ENCODE measurements at regions not wholly inside any gene's neighbourhood (a gene's known extent, or its start where the extent isn't known, plus 50 kb on each side); places are given as distances from the start of the nearest gene placed in this dataset.

DNA sequence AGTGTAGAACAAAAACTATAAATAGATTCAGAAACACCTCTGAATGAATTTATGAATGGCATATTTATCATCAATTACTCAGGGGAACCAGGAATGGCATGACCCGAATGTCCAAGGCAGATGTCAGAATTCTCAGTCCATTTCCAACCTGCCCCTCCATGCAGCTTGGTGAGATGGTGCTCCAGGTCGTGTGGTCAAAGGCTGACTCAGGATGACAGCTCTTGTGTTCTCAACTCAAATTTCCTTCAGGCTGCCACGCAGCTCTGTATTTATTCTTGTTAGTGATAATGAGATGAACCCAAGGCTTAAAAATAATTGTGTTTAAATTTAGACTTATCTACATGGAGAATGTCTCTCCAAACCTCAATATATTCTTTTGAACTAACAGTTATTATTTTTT is 146.9 kb downstream of the METTL4 start:
- DNase-seq (ENCODE audit: low spot score in 2 of 2): no peak
- no peak overlapping the region for H3K4me3 ChIP-seq
- H3K9me3 ChIP-seq: no peaks in the 10 kb centered on the region
- H3K27ac ChIP-seq: no peak overlapping the region
- no peaks in the 10 kb centered on the region for H3K36me3 ChIP-seq
- no peaks in the 10 kb centered on the region for H3K4me1 ChIP-seq
- intact Hi-C loops (cut with DNase I; ENCODE audit: low total_unique reads): no loop called here
- no peaks in the 10 kb centered on the region for H3K27me3 ChIP-seq
- TF ChIP-seq POLR2AphosphoS5 (IDR thresholded peaks at IDR 0.05): no peak
- TF ChIP-seq, protein P1, sequence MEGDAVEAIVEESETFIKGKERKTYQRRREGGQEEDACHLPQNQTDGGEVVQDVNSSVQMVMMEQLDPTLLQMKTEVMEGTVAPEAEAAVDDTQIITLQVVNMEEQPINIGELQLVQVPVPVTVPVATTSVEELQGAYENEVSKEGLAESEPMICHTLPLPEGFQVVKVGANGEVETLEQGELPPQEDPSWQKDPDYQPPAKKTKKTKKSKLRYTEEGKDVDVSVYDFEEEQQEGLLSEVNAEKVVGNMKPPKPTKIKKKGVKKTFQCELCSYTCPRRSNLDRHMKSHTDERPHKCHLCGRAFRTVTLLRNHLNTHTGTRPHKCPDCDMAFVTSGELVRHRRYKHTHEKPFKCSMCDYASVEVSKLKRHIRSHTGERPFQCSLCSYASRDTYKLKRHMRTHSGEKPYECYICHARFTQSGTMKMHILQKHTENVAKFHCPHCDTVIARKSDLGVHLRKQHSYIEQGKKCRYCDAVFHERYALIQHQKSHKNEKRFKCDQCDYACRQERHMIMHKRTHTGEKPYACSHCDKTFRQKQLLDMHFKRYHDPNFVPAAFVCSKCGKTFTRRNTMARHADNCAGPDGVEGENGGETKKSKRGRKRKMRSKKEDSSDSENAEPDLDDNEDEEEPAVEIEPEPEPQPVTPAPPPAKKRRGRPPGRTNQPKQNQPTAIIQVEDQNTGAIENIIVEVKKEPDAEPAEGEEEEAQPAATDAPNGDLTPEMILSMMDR (IDR thresholded peaks at IDR 0.05): no peak
- no peak for TF ChIP-seq POLR2A (IDR thresholded peaks at IDR 0.05)

DNA sequence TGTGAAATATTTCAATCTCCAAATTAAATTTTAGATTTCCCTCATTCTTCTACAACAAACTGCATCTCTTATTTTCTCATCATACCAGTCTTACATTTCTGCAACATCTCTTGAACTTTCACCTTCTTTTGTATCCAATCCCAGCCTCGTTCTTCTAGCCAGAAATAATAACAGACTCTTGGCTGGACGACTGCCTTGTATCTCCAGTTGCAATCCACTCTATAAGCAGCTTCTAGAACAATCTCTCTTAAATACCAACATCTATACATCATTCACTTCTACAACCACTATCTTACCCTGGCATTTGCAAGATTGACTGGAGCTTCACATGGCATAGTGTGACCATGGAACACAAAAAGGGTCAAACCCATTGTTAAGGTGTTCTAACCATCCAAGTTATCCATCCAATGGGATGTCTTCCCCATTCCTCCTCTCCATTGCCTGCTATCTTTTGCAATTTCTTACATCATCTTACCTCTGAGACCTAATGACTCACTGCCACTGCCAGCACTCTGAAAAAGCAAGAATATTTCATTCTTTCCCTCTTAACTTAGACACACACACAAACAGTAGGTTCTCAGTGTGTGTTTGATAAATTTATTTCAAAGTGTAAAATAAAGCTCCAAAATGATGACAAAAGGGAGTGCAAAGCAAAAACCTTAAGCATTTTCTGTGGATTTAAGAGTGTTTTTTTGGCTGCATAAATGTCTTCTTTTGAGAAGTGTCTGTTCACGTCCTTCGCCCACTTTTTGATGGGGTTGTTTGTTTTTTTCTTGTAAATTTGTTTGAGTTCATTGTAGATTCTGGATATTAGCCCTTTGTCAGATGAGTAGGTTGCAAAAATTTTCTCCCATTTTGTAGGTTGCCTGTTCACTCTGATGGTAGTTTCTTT is 145.6 kb downstream of the METTL4 start:
- Histone ChIP-seq H3K27me3 (no peaks in the 10 kb centered on the region), H3K27ac (no peak overlapping the region), H3K36me3 (no peaks in the 10 kb centered on the region), H3K9me3 (peaks cover 5 to 12% of the 10 kb centered on the region in 2 donors), H3K4me1 (no peaks in the 10 kb centered on the region), H3K4me3 (no peak overlapping the region)
- intact Hi-C loops (cut with DNase I; ENCODE audit: low total_unique reads): no loop called here
- no peak for TF ChIP-seq POLR2AphosphoS5 (IDR thresholded peaks at IDR 0.05)
- TF ChIP-seq POLR2A (IDR thresholded peaks at IDR 0.05): no peak
- TF ChIP-seq, protein P1 (IDR thresholded peaks at IDR 0.05): no peak
- no peak for DNase-seq (ENCODE audit: low spot score in 2 of 2)

- no peaks in the 10 kb centered on the region for H3K27me3 ChIP-seq
- no peak for DNase-seq (ENCODE audit: low spot score in 2 of 2)
- peaks cover 5 to 13% of the 10 kb centered on the region in 2 donors for H3K9me3 ChIP-seq
- H3K27ac ChIP-seq: no peak overlapping the region
- H3K4me3 ChIP-seq: no peak overlapping the region
- intact Hi-C loops (cut with DNase I; ENCODE audit: low total_unique reads): no loop called here
- H3K4me1 ChIP-seq: no peaks in the 10 kb centered on the region
- H3K36me3 ChIP-seq: no peaks in the 10 kb centered on the region
- TF ChIP-seq POLR2A (IDR thresholded peaks at IDR 0.05) (no peak), POLR2AphosphoS5 (IDR thresholded peaks at IDR 0.05) (no peak)
- TF ChIP-seq, protein P1 (IDR thresholded peaks at IDR 0.05): no peak
Measured at GRCh38 chr18:2430191-2430590, 141.1 kb downstream of the METTL4 start.

GRCh38 chr18:2431806-2432205 is 139.5 kb downstream of the METTL4 start:
- Histone ChIP-seq H3K4me3 (no peak overlapping the region), H3K27ac (no peak overlapping the region), H3K9me3 (peaks cover 5 to 13% of the 10 kb centered on the region in 2 donors), H3K36me3 (no peaks in the 10 kb centered on the region), H3K27me3 (no peaks in the 10 kb centered on the region), H3K4me1 (no peaks in the 10 kb centered on the region)
- intact Hi-C loops (cut with DNase I; ENCODE audit: low total_unique reads): no loop called here
- TF ChIP-seq, protein P1 (IDR thresholded peaks at IDR 0.05): no peak
- no peak for TF ChIP-seq POLR2A (IDR thresholded peaks at IDR 0.05)
- TF ChIP-seq POLR2AphosphoS5 (IDR thresholded peaks at IDR 0.05): no peak
- no peak for DNase-seq (ENCODE audit: low spot score in 2 of 2)

DNA sequence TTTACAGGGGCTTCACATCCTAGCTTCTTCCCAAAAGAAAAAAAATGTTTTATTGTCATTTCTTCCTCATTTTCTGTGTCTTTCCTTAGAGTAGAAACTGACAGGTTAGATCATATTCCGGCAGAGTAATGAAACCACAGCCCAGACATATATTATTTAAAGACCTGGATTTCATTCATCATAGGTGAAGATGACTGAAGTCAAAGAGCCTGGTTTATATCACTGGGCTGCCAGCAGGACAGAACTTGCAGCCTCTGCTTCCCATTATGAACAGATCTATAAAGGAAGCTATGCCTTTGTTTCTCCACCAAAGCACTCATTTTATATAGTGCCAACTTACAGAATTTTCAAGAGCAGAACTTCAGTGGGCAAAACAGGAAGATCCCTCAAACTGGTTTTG is 137.9 kb downstream of the METTL4 start:
- TF ChIP-seq, protein P1 (IDR thresholded peaks at IDR 0.05): no peak
- TF ChIP-seq POLR2A (IDR thresholded peaks at IDR 0.05) (no peak), POLR2AphosphoS5 (IDR thresholded peaks at IDR 0.05) (no peak)
- intact Hi-C loops (cut with DNase I; ENCODE audit: low total_unique reads): no loop called here
- Histone ChIP-seq H3K9me3 (peaks cover 5 to 13% of the 10 kb centered on the region in 2 donors), H3K4me3 (no peak overlapping the region), H3K36me3 (no peaks in the 10 kb centered on the region), H3K27me3 (no peaks in the 10 kb centered on the region), H3K4me1 (no peaks in the 10 kb centered on the region), H3K27ac (no peak overlapping the region)
- DNase-seq (ENCODE audit: low spot score in 2 of 2): no peak

Data from breast epithelium (tissue), 4 donors.